Breast epithelium (tissue), 4 donors: ENCODE measurements at regions not wholly inside any gene's neighbourhood (a gene's known extent, or its start where the extent isn't known, plus 50 kb on each side); places are given as distances from the start of the nearest gene placed in this dataset.

Source experiments
- DNase-seq, 2 donors: peaks; one replicate each; pipeline ENCODE4 v3.0.0-alpha.2; 2019; ENCODE audit warnings: low spot score in 2 of 2
- H3K27ac ChIP-seq, 2 donors: fragments of 200-600 bp; sonication (generic) in 1 of 2; one replicate each; pipeline ENCODE4 v1.5.1; 2016 to 2019; ENCODE audit warnings: mild to moderate bottlenecking in 1 of 2
- H3K27me3 ChIP-seq, 2 donors: fragments of 200-600 bp; sonication (generic) in 1 of 2; one replicate each; pipeline versions ENCODE4 v1.5.1 to v1.6.0; 2017 to 2019; ENCODE audit warnings: control low read depth in 1 of 2, mild to moderate bottlenecking in 1 of 2
- H3K36me3 ChIP-seq: fragments of 200-600 bp; one replicate; pipeline ENCODE4 v1.5.1; 2019
- H3K4me1 ChIP-seq, 2 donors: fragments of 200-600 bp; sonication (generic); one replicate each; pipeline ENCODE4 v1.5.1; 2016 to 2019; ENCODE audit warnings: control low read depth in 1 of 2
- H3K4me3 ChIP-seq, 3 donors: fragments of 200-600 bp; sonication (generic); 1 replicate in 2 of 3; 2 replicates in 1 of 3; pipeline ENCODE4 v1.5.1; 2016 to 2019; ENCODE audit warnings: mild to moderate bottlenecking in 3 of 3, moderate library complexity in 2 of 3
- H3K9me3 ChIP-seq, 2 donors: fragments of 200-600 bp; sonication (generic) in 1 of 2; one replicate each; pipeline ENCODE4 v1.5.1; 2016 to 2019; ENCODE audit warnings: control low read depth in 1 of 2
- CTCF ChIP-seq, 3 donors: fragments of 450-650 bp; IDR thresholded peaks; one replicate each; pipeline ENCODE4 v1.5.1; 2016 to 2017; ENCODE audit warnings: antibody characterized with exemption in 3 of 3, mild to moderate bottlenecking in 3 of 3, moderate library complexity in 3 of 3
- POLR2A ChIP-seq: fragments of 450-650 bp; IDR thresholded peaks from one replicate; pipeline ENCODE4 v1.6.1; 2016; ENCODE audit warnings: antibody characterized with exemption, mild to moderate bottlenecking, moderate library complexity
- POLR2AphosphoS5 ChIP-seq, 3 donors: sonication (generic); formaldehyde crosslinking; IDR thresholded peaks; one replicate each; pipeline ENCODE4 v1.6.1; 2017; ENCODE audit warnings: antibody characterized with exemption in 3 of 3
- intact Hi-C: fragments of 100-400 bp; cut with DNase I; formaldehyde crosslinking; loops from one replicate; pipeline ENCODE4 v1.15.1; 2023; ENCODE audit warnings: low total_unique reads

DNA sequence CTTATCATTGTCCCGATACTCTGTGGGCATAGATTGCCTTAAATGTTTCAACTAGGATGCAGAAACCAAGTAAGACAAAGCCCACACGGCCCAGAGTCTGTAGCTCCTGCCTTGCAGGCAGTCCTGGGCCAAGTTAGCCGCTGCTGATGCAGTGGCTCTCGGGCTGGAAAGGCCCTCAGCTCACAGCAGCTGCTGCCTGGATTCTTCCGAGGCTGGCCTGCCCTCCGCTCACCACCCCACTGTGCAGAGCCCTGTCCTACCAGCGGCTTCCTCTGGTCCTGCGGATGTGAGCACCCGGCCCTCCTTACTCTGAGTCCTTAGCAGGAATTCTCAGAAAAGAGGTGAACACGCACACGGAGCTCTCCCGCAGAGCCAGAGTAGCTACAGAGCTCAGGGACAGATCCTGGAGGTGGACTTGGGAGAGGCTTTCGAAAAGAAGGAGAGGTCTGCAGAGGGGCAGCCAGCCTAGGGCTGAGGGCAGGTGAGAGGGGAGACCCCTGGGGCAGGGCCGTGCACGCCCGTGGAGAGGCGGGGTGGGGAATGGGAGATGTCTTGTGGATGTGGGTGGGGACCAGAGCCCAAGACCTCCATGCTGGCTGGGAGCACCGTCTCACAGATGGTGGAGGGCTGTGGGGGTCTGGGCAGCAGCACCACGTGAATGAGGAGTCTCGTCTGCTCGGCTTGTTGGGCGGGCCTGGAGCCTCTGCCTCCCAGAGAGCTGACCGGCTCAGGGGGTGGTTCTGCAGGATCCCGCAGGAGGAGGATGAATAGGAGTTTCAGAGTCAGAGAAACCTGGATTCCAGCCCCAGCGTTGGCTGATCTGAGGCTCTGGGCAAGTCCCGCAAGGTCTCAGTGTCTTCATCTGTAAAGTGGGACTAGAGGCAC lies 117.4 kb upstream of the B3GAT1 start:
- Histone ChIP-seq H3K4me1 (no peaks in the 10 kb centered on the region), H3K9me3 (no peaks in the 10 kb centered on the region), H3K27ac (no peak overlapping the region), H3K36me3 (no peaks in the 10 kb centered on the region), H3K4me3 (no peak overlapping the region), H3K27me3 (peaks cover 0 to 16% of the 10 kb centered on the region in 2 donors)
- intact Hi-C loops: no loop called here
- no peak for DNase-seq
- TF ChIP-seq CTCF (IDR thresholded peaks at IDR 0.05) (no peak), POLR2A (no peak), POLR2AphosphoS5 (IDR thresholded peaks at IDR 0.05) (no peak)

- no peaks in the 10 kb centered on the region for H3K4me1 ChIP-seq
- TF ChIP-seq CTCF (IDR thresholded peaks at IDR 0.05) (no peak), POLR2AphosphoS5 (IDR thresholded peaks at IDR 0.05) (no peak), POLR2A (no peak)
- no peak overlapping the region for H3K27ac ChIP-seq
- H3K36me3 ChIP-seq: no peaks in the 10 kb centered on the region
- DNase-seq: no peak
- intact Hi-C loops: no loop called here
- H3K9me3 ChIP-seq: no peaks in the 10 kb centered on the region
- H3K27me3 ChIP-seq: peaks cover 0 to 16% of the 10 kb centered on the region in 2 donors
- H3K4me3 ChIP-seq: no peak overlapping the region
Measured at GRCh38 chr11:134528453-134528852, 116.4 kb upstream of the B3GAT1 start.

- no peak for DNase-seq
- TF ChIP-seq POLR2A (no peak), POLR2AphosphoS5 (IDR thresholded peaks at IDR 0.05) (no peak), CTCF (IDR thresholded peaks at IDR 0.05) (no peak)
- H3K27ac ChIP-seq: no peak overlapping the region
Measured at GRCh38 chr11:134527382-134528243, 115.6 kb upstream of the B3GAT1 start.

DNA sequence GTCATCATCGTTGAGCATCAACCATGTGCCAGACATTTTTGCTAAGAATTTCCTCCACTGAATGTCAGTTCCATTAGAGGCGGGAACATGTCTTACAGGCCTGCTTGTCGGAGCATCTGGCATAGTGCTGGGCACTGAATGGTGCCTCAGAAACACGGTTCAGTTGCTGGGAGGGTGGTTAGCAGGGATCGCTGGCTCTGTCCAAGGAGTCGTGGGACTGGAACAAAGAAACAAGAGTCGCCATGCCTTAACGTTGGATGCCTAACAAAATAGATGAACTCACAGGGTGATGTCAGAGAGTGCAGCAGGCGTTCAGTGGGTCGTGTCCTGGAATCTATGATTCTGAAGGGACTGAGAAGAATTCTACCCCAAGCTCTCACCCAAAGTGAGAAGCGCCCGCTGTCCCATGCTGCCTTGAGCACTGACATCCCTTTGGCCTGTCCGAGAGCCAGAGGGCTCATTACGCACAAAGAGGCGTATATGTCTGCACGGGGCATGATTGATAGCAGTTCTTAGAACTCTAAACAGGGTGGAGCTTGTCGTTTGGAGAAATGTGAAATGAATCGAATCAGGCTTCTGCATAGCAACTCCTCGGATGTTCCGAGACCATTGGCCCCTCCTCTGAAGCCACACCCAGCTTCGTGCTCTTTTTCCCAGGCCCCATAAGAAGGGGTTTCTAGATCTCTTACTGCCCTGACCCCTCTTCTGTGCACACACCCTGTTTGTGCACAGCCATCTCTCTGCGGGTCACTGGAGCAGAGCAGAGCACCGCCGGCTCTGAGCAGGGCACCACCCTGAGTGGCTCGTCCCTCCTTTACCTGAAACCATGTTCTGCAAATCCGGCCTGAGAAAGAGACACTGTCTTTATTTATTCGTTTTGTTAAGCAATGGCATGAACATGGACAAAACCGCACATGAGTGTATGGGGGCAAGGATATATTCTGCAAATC lies 113.1 kb upstream of the B3GAT1 start:
- peak in 1 of 2 donors; percentile 20 for DNase-seq
- Histone ChIP-seq H3K4me3 (no peak overlapping the region), H3K9me3 (peaks cover 0 to 3% of the 10 kb centered on the region in 2 donors), H3K36me3 (no peaks in the 10 kb centered on the region), H3K27me3 (peaks cover 0 to 11% of the 10 kb centered on the region in 2 donors), H3K4me1 (no peaks in the 10 kb centered on the region), H3K27ac (no peak overlapping the region)
- no peak for TF ChIP-seq CTCF (IDR thresholded peaks at IDR 0.05)
- no peak for TF ChIP-seq POLR2AphosphoS5 (IDR thresholded peaks at IDR 0.05)
- TF ChIP-seq POLR2A: no peak
- intact Hi-C loops: no loop called here

More at GRCh38 chr11:134527382-134528243, 115.6 kb upstream of the B3GAT1 start:
- intact Hi-C loops: no loop called here
- peaks cover 0 to 14% of the 10 kb centered on the region in 2 donors for H3K27me3 ChIP-seq
- no peak overlapping the region for H3K4me3 ChIP-seq
- peaks cover 0 to 3% of the 10 kb centered on the region in 2 donors for H3K9me3 ChIP-seq
- H3K4me1 ChIP-seq: no peaks in the 10 kb centered on the region
- H3K36me3 ChIP-seq: no peaks in the 10 kb centered on the region
